HepG2 (cell line): ENCODE measurements at regions not wholly inside any gene's neighbourhood (a gene's known extent, or its start where the extent isn't known, plus 50 kb on each side); places are given as distances from the start of the nearest gene placed in this dataset.

Experiments
- ATAC-seq: fragments of 200-7000 bp; cut with Tn5 transposase; 3 replicates; pipeline ENCODE4 v1.9.1; 2020; ENCODE audit warnings: mild to moderate bottlenecking, moderate library complexity
- BruUV-seq: library from RNA; stranded (reverse); fragments of 400-500 nt; replicated peaks from 2 replicates; lab custom pipeline; 2021; lab: Mats Ljungman, UMichigan
- CTCF ChIA-PET: fragments of 300-600 bp; formaldehyde crosslinking; extraction: SDS; loops from one replicate; lab custom pipeline; 2021; ENCODE audit warnings: low total read pairs, inconsistent platforms, low intra/inter-chr PET ratio; lab: Yijun Ruan, JAX
- POLR2A ChIA-PET: fragments of 350-600 bp; sonication (Branson Sonifier 250); formaldehyde crosslinking; loops from one replicate; lab custom pipeline; 2020; ENCODE audit warnings: antibody characterized with exemption, inconsistent platforms; lab: Yijun Ruan, JAX
- DNase-seq: peaks from one replicate; pipeline ENCODE4 v3.0.0-alpha.2; 2015; ENCODE audit warnings: low spot score
- FAIRE-seq: peaks from 3 replicates; lab custom pipeline; 2011; peaks lifted over from hg19 to GRCh38; lab: Jason Lieb, UNC
- H2AFZ ChIP-seq: one replicate; pipeline ENCODE4 v1.6.1; 2011; ENCODE audit warnings: low read length, inconsistent platforms
- H3K27ac ChIP-seq: fragments of 300-600 bp; 3 replicates; pipeline ENCODE4 v1.8.0; 2011; ENCODE audit warnings: mixed run types, mild to moderate bottlenecking, mixed read lengths, low read length, inconsistent platforms; ENCODE audit not compliant: insufficient read depth; ENCODE audit errors: extremely low read length
- H3K27me3 ChIP-seq, 2 experiments: fragments of 200-600 bp in 1 of 2; 2 replicates in 1 of 2; 3 replicates in 1 of 2; pipeline versions ENCODE4 v1.6.0 to v1.8.0; 2011; ENCODE audit warnings: low read length in 2 of 2, mild to moderate bottlenecking in 2 of 2, moderate library complexity in 2 of 2, inconsistent platforms in 1 of 2; ENCODE audit not compliant: insufficient read depth in 2 of 2, control insufficient read depth in 1 of 2
- H3K36me3 ChIP-seq, 2 experiments: fragments of 200-600 bp in 1 of 2; replicated peaks in 1 of 2; 2 replicates in 1 of 2; 3 replicates in 1 of 2; pipeline versions ENCODE4 v1.5.1 to v1.8.0; 2011; ENCODE audit warnings: low read length in 2 of 2, inconsistent platforms in 1 of 2; ENCODE audit not compliant: insufficient read depth in 2 of 2, control insufficient read depth in 1 of 2
- H3K4me1 ChIP-seq: 2 replicates; pipeline ENCODE4 v1.5.1; 2012; ENCODE audit warnings: low read length, inconsistent platforms; ENCODE audit not compliant: insufficient read depth
- H3K4me2 ChIP-seq: 2 replicates; pipeline ENCODE4 v1.6.0; 2011; ENCODE audit warnings: low read depth, low read length, inconsistent platforms
- H3K4me3 ChIP-seq, 3 experiments: fragments of 200-600 bp in 1 of 3; sonication (generic), shearing (Covaris generic) in 1 of 3; replicated peaks in 1 of 3; 2 replicates each; pipeline ENCODE4 v1.5.1; 2011 to 2016; ENCODE audit warnings: low read length in 3 of 3, inconsistent platforms in 2 of 3, low read depth in 2 of 3, mild to moderate bottlenecking in 2 of 3, control low read depth in 1 of 3, mixed read lengths in 1 of 3; ENCODE audit not compliant: insufficient read depth in 1 of 3
- H3K79me2 ChIP-seq: one replicate; pipeline ENCODE4 v1.6.1; 2011; ENCODE audit warnings: low read length, inconsistent platforms; ENCODE audit not compliant: insufficient read depth
- H3K9ac ChIP-seq: 2 replicates; pipeline ENCODE4 v1.6.0; 2011; ENCODE audit warnings: mild to moderate bottlenecking, low read depth, low read length, inconsistent platforms; ENCODE audit not compliant: insufficient read depth
- H3K9me3 ChIP-seq: 2 replicates; pipeline ENCODE4 v1.5.1; 2012; ENCODE audit warnings: mild to moderate bottlenecking, low read length
- H4K20me1 ChIP-seq: 2 replicates; pipeline ENCODE4 v1.6.0; 2011; ENCODE audit warnings: inconsistent platforms, mild to moderate bottlenecking, low read length, moderate library complexity; ENCODE audit not compliant: insufficient read depth
- FOXJ3 ChIP-seq: sonication (generic); formaldehyde crosslinking; IDR thresholded peaks from 2 replicates; pipeline ENCODE4 v1.4.0; 2020; ENCODE audit warnings: missing genetic modification reagents, mild to moderate bottlenecking, borderline replicate concordance
- HOXA3 ChIP-seq: sonication (generic); formaldehyde crosslinking; IDR thresholded peaks from 2 replicates; pipeline ENCODE4 v1.5.0; 2020; ENCODE audit warnings: missing genetic modification reagents
- KAT7 ChIP-seq: IDR thresholded peaks from 2 replicates; pipeline ENCODE4 v1.6.1; 2018; ENCODE audit warnings: borderline replicate concordance, missing compliant biosample characterization
- NFYB ChIP-seq: sonication (generic); formaldehyde crosslinking; IDR thresholded peaks from 2 replicates; pipeline ENCODE4 v1.4.0; 2020; ENCODE audit warnings: missing genetic modification reagents
- NPAS2 ChIP-seq: sonication (generic); formaldehyde crosslinking; IDR thresholded peaks from 2 replicates; pipeline ENCODE4 v1.8.0; 2022; ENCODE audit warnings: mild to moderate bottlenecking, missing genetic modification reagents, borderline replicate concordance
- SALL1 ChIP-seq: sonication (generic); formaldehyde crosslinking; IDR thresholded peaks from 2 replicates; pipeline ENCODE4 v1.8.0; 2022; ENCODE audit warnings: mild to moderate bottlenecking, missing genetic modification reagents
- SOX6 ChIP-seq, 2 experiments: fragments of 450-650 bp in 1 of 2; sonication (generic) in 1 of 2; formaldehyde crosslinking in 1 of 2; IDR thresholded peaks; 2 replicates each; pipeline versions ENCODE4 v1.4.0 to v1.6.1; 2017 to 2020; ENCODE audit warnings: antibody characterized with exemption in 1 of 2, mild to moderate bottlenecking in 1 of 2, missing genetic modification reagents in 1 of 2
- TARDBP ChIP-seq: sonication (generic); formaldehyde crosslinking; IDR thresholded peaks from 2 replicates; pipeline ENCODE4 v1.8.0; 2022; ENCODE audit warnings: mild to moderate bottlenecking, missing genetic modification reagents
- TFDP2 ChIP-seq: sonication (generic); formaldehyde crosslinking; IDR thresholded peaks from 2 replicates; pipeline ENCODE4 v1.4.0; 2020; ENCODE audit warnings: missing genetic modification reagents
- THAP8 ChIP-seq: sonication (generic); formaldehyde crosslinking; IDR thresholded peaks from 2 replicates; pipeline ENCODE4 v1.5.1; 2020; ENCODE audit warnings: missing genetic modification reagents, mild to moderate bottlenecking, borderline replicate concordance
- TRIM24 ChIP-seq: sonication (generic); formaldehyde crosslinking; IDR thresholded peaks from 2 replicates; pipeline ENCODE4 v1.8.0; 2022; ENCODE audit warnings: mild to moderate bottlenecking, missing genetic modification reagents
- ZBTB49 ChIP-seq: sonication (generic); formaldehyde crosslinking; IDR thresholded peaks from 2 replicates; pipeline ENCODE4 v1.4.0; 2020; ENCODE audit warnings: missing genetic modification reagents, borderline replicate concordance
- ZFP36L2 ChIP-seq: sonication (generic); formaldehyde crosslinking; IDR thresholded peaks from 2 replicates; pipeline ENCODE4 v1.4.0; 2020; ENCODE audit warnings: missing genetic modification reagents
- ZNF124 ChIP-seq: sonication (generic); formaldehyde crosslinking; IDR thresholded peaks from 2 replicates; pipeline ENCODE4 v1.4.0; 2020; ENCODE audit warnings: missing genetic modification reagents
- ZNF501 ChIP-seq: sonication (generic); formaldehyde crosslinking; IDR thresholded peaks from 2 replicates; pipeline ENCODE4 v1.5.1; 2020; ENCODE audit warnings: mild to moderate bottlenecking, moderate library complexity, missing genetic modification reagents
- ZNF546 ChIP-seq: sonication (generic); formaldehyde crosslinking; conservative IDR thresholded peaks from 2 replicates; pipeline ENCODE4 v1.8.1; 2023; ENCODE audit warnings: mild to moderate bottlenecking, missing genetic modification reagents
- ZNF598 ChIP-seq: sonication (generic); formaldehyde crosslinking; IDR thresholded peaks from 2 replicates; pipeline ENCODE4 v1.5.1; 2020; ENCODE audit warnings: mild to moderate bottlenecking, missing genetic modification reagents, borderline replicate concordance
- ZSCAN9 ChIP-seq: IDR thresholded peaks from 2 replicates; pipeline ENCODE4 v1.6.1; 2016; ENCODE audit warnings: borderline replicate concordance
- whole genome bisulfite sequencing: methylation state at CpG from one replicate; pipeline ENCODE4 v1.1.6; 2017; ENCODE audit warnings: low lambda C conversion rate; 5-methylcytosine and 5-hydroxymethylcytosine counted together
- in situ Hi-C: cut with HindIII; loops from 2 replicates; pipeline ENCODE4 v1.10.0; 2017; ENCODE audit warnings: low pct_unique_long_range_greater_than_20kb; ENCODE audit not compliant: extremely low pct_ligation_motif_present
- intact Hi-C: fragments of 100-400 bp; cut with micrococcal nuclease; formaldehyde crosslinking; loops from one replicate; pipeline ENCODE4 v1.10.0; 2022; ENCODE audit not compliant: unreplicated experiment

GRCh38 chr2:42957109-42957860 lies 164.9 kb upstream of the HAAO start (continued):
- no peak for TF ChIP-seq THAP8 (CRISPR knock-in tag)
- TF ChIP-seq FOXJ3 (CRISPR knock-in tag), result no peak
- TF ChIP-seq TRIM24 (CRISPR knock-in tag), result no peak

- H2AFZ ChIP-seq, result no peak overlapping the region
- TF ChIP-seq NPAS2, result 0 out of 2 replicates have a peak, but pooled peaks have one; percentile 31
- TF ChIP-seq ZFP36L2 (CRISPR knock-in tag), result no peak
- no peak for TF ChIP-seq SALL1
- 0 out of 2 replicates have a peak, but pooled peaks have one; percentile 2 for TF ChIP-seq ZNF501 (CRISPR knock-in tag)
- no peak for TF ChIP-seq ZSCAN9 (CRISPR knock-in tag)
- no peak for TF ChIP-seq KAT7 (CRISPR knock-in tag)
- TF ChIP-seq ZNF124 (CRISPR knock-in tag), result no peak
- TF ChIP-seq ZNF598 (CRISPR knock-in tag), result no peak
- TF ChIP-seq ZNF546 (CRISPR knock-in tag), result 0 out of 2 replicates have a peak, but pooled peaks have one; percentile 42
- no peak for TF ChIP-seq SOX6 (IDR thresholded peaks at IDR 0.05)
- TF ChIP-seq SOX6 (CRISPR knock-in tag; IDR thresholded peaks at IDR 0.05), result no peak
- TF ChIP-seq TFDP2 (CRISPR knock-in tag), result no peak
- TF ChIP-seq TARDBP, result no peak
- no peak for TF ChIP-seq ZBTB49
- TF ChIP-seq HOXA3 (CRISPR knock-in tag), result peak; percentile 36; the same call in 1 of the 2 replicates
- TF ChIP-seq NFYB (CRISPR knock-in tag), result no peak
Measured at GRCh38 chr2:42954227-42954962, 162.0 kb upstream of the HAAO start.

More at GRCh38 chr2:42954227-42954962, 162.0 kb upstream of the HAAO start:
- Histone ChIP-seq H3K79me2 (no peaks in the 10 kb centered on the region), H3K9ac (no peak overlapping the region), H3K4me2 (0 out of 2 replicates have a peak overlapping the region, but pooled peaks have one; percentile 10), H3K4me1 (peaks cover 93% of the 10 kb centered on the region), H3K4me3 (no peak overlapping the region), H3K27me3 (no peaks in the 10 kb centered on the region), H4K20me1 (no peaks in the 10 kb centered on the region), H3K36me3 (no peaks in the 10 kb centered on the region), H3K27ac (no peak overlapping the region), H3K9me3 (no peaks in the 10 kb centered on the region)
- FAIRE-seq (no peak), ATAC-seq (peak; percentile 4; the same call in 1 of the 3 replicates), DNase-seq (peak; percentile 57)
- BruUV-seq, result no TSS peak
- in situ Hi-C loops, result no loop called here
- ChIA-PET POLR2A (interaction anchor here (0.6 to 2.1 kb wide), 7 partner anchors 12 to 272 kb away, joined by 3 to 16 read pairs (median 5); partner anchors contain the start of gene ZFP36L2), CTCF (no interaction called here)
- intact Hi-C loops, result no loop called here
- WGBS, result 61% methylated on average over 13 of the region's 13 CpGs
